Right ventricle myocardium inferior (tissue), 1 donor: ENCODE measurements at regions not wholly inside any gene's neighbourhood (a gene's known extent, or its start where the extent isn't known, plus 50 kb on each side); places are given as distances from the start of the nearest gene placed in this dataset.

Experiments used
- ATAC-seq: fragments of 200-7000 bp; cut with Tn5 transposase; one replicate; pipeline ENCODE4 v1.9.1; 2020; ENCODE audit warnings: mild to moderate bottlenecking, moderate library complexity
- DNase-seq: peaks from one replicate; pipeline ENCODE4 v3.0.0; 2021; ENCODE audit errors: missing footprints
- intact Hi-C: fragments of 100-400 bp; cut with DNase I; formaldehyde crosslinking; loops from one replicate; pipeline ENCODE4 v1.11.0; 2022
- donor health status: DM: no; HTN: yes; CAD: no; lungs with severe emphysema.

DNA sequence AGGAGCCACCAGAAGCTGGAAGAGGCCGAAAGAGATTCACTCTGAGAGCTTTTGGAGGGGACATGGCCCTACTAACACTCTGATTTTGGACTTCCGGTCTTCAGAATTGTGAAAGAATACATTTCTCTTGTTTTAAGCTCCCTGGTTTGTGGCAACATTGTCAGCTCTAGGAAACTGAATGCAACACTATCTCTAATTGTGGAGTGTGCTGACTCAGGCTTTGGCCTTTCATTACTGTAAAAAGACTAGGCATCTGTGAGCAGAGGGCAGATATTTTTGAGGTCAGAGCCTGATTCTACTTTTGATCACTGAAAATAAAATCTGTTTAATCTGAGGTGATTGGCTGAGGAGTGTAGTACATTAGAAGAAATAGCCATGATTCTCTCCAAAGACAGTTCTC, 185.4 kb upstream of the FAM98A start:
- ATAC-seq (no peak), DNase-seq (no peak)
- intact Hi-C loops, result no loop called here

DNA sequence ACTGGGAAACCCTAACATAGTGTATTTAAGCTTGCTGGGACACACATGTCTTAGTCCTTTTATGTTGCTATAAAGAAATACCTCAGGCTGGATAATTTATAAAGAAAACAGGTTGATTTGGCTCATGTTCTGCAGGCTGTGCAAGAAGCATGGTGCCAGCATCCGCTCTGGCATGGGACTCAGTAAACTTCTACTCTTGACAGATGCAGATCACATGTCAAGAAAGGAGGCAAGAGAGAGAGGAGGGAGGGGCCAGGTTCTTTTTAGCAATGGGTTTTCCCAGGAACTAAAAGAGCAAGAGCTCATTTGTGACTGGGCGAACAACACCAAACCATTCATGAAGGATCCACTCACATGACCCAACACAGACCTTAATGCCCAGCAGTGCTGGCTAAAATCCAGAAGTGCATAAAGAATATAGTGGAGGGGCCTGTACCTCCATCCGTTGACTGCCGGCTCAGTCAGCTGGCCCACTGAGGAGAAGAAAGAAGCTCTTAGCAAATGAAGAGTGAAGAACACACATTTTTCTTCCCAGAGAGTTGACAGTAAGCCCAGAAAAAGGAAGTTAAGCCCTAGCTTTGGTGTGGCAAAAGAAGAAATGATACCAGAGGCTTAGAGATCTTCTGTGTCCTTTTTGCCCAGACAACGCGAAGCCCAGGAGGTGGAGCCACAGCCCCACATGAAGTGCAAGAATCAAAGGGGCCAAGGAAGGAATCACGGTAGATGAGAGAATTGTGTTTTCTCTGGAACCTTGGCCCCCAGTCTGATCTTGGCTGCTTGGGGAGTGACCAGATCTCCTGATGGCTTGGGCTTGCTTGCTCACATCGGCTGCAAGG, 183.5 kb upstream of the FAM98A start:
- intact Hi-C loops, result no loop called here
- DNase-seq (no peak), ATAC-seq (no peak)

DNA sequence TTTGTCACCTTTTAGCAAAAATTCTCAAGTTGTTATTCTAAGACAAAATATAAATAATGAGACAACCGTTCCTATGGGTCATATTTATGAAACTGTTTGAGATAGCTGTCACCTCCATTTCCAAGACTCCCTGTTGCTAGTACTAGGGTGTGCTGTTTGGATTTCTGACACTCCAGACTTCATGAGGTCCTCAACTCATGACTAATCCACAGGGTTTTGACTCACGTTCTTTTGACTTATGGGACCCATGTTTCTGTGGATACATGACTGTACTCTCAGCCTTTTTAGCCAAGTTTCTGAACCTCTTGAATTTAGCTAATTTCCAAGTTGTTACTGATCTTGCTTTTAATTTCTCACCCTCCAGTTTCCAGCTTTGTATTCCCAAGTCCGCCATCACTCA, 178.7 kb upstream of the FAM98A start:
- DNase-seq (no peak), ATAC-seq (no peak)
- intact Hi-C loops, result no loop called here

- intact Hi-C loops, result no loop called here
- DNase-seq (no peak), ATAC-seq (no peak)
Measured at GRCh38 chr2:33775306-33775705, 176.2 kb upstream of the FAM98A start.

- intact Hi-C loops, result no loop called here
- DNase-seq, result no peak
- ATAC-seq, result no peak
Measured at GRCh38 chr2:33770023-33770422, 170.9 kb upstream of the FAM98A start.

DNA sequence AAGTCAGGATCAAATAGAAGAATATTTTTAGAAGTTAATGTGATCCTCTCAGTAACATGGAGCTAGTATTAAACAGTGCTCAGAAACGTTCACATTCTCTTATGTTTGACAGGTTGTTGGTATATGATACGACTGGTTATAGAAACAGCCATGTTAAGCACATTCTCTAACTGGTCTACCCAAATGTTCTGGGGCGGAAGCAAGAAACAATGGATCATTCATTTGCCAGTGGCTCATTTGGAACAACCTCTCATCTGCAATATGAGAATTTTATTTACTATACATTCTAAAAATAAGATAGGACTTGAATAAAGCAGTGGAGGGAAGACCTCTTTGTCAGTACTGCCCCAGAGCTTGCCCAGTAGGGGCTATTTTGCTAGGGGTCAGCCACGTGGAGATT, 167.1 kb upstream of the FAM98A start:
- intact Hi-C loops, result no loop called here
- ATAC-seq, result no peak

GRCh38 chr2:33765122-33765521, 166.0 kb upstream of the FAM98A start:
- DNase-seq (no peak), ATAC-seq (no peak)
- intact Hi-C loops, result no loop called here

More for the DNA sequence above, 167.1 kb upstream of the FAM98A start:
- no peak for DNase-seq

GRCh38 chr2:33764551-33764950, 165.5 kb upstream of the FAM98A start:
- intact Hi-C loops, result no loop called here
- ATAC-seq (no peak), DNase-seq (no peak)

DNA sequence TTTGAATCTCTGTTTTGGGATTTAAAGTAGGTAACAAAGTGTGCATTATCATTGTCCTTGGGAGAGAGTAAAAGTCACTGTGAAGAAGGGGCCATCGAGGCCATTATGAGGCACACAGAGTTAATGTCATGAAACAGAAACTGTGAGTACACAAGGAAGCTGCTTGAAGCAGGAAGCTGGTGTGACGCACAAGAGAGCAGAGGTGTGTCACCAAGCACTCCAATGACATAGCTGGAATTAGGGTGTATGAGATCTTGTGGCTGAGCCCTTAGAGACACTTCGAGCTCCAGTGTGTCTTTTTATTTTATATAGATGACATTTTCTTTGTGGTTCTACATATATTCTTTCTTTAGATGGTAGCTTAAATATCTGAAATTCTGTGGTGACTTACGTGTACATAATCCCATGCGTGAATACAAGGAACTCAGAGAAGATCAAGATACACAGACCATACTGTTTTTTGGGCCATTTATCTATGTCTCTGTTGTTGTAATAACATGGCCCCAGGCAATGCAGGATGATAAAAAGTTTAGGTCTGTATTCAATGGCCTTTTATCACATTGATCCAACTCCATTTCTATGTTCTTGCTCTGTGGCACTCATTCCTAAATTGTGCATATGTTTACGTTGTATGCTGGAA, 164.7 kb upstream of the FAM98A start:
- DNase-seq, result no peak
- intact Hi-C loops, result no loop called here
- no peak for ATAC-seq

DNA sequence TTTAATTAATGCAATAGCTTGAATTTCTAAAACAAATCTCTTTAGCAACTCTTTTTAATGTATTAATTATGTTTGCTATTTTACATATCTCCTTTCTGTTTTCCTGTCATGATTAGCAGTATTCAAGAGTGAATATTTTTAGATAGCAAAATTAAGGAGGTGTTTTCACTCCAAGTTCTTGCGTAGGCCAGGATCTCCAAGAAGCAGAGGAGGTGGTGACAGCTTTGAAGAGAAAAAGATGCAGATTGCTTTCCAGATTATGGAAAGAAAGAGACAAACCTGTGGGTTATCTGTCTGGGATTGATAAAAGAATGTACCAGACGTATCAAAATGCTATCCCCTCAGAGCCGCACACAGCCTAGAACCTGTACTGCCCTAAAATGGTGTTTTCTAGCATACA, 163.5 kb upstream of the FAM98A start:
- intact Hi-C loops, result no loop called here
- DNase-seq (no peak), ATAC-seq (no peak)

GRCh38 chr2:33746208-33746800, 147.2 kb upstream of the FAM98A start:
- intact Hi-C loops, result no loop called here
- ATAC-seq (no peak), DNase-seq (no peak)

DNA sequence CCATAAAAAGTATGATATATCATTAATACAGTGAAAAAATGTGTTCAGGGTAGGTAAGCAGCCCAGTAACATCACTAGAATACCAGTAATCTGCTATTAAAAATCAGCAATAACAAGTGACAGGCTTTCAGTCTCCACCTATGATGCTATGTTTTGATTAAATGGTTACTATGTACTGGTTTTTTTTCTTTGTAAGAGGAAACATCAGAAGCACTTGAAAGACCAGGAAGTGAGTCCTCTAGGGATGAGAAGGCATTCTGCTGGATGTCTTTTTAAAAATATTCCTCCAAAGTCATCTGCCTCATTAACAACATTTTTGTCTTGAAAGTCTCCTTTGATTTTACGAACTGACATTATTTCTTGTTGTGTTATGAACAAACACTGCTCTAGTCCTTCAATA, 136.0 kb upstream of the FAM98A start:
- no peak for ATAC-seq
- intact Hi-C loops, result no loop called here
- no peak for DNase-seq

DNA sequence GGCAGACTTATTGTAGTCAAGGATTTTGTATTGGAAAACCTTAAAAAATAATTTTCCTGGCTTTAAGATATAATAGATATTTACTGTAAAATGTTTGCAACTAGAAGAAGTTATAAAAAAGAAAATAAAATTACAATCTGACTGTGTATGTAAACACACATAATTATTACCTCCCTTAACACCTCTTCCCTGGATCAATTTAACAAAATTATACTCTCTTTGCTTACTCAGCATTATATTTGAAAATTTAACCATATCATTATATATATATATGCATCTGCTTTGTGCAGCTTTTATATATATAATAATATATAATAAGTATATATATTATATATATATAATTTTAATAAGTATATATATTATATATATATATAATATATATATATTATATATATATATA, 131.7 kb upstream of the FAM98A start:
- intact Hi-C loops, result no loop called here
- no peak for DNase-seq
- no peak for ATAC-seq

GRCh38 chr2:33730193-33730592, 131.1 kb upstream of the FAM98A start:
- no peak for DNase-seq
- ATAC-seq, result no peak
- intact Hi-C loops, result no loop called here

DNA sequence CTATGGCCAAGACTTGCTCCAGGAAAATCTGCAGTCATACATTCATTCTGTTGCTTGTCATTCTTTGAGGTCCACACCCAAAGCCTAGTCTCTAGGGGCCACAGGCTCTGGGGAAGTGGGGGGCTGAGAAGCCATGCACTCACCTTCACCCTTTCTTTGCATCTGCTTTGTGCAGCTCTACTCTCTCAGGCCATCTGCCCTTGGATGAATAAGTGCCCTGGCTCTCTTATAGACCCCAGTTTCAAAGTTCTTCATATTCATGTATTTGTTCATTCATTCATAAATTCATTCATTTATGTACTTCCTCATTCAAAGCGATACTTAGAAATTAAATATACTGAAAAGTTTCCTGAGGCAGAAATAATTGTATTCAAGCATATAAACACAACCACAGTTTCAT, 130.3 kb upstream of the FAM98A start:
- DNase-seq (no peak), ATAC-seq (no peak)
- intact Hi-C loops, result no loop called here

DNA sequence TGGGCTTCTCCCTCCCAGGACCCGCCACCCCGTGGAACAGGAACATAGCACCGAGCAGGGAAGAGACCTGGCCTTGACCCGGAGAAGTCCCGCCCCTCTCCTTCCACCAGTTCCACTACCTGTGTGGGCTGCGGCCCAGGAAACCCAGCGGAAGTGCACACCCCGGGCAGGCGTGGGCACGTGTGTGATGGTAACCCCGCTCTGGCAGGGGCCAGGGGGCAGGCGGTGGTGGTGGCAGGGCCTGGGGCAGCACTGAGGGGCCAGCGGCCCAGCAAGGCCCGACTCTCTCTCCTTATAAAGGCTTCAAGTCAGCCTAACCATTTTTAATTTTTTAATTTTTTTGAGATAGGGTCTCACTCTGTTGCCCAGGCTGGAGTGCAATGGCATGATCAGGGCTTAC, 129.0 kb upstream of the FAM98A start:
- ATAC-seq (no peak), DNase-seq (no peak)
- intact Hi-C loops, result no loop called here

GRCh38 chr2:33727361-33728032, 128.4 kb upstream of the FAM98A start:
- DNase-seq (no peak), ATAC-seq (no peak)
- intact Hi-C loops, result no loop called here

DNA sequence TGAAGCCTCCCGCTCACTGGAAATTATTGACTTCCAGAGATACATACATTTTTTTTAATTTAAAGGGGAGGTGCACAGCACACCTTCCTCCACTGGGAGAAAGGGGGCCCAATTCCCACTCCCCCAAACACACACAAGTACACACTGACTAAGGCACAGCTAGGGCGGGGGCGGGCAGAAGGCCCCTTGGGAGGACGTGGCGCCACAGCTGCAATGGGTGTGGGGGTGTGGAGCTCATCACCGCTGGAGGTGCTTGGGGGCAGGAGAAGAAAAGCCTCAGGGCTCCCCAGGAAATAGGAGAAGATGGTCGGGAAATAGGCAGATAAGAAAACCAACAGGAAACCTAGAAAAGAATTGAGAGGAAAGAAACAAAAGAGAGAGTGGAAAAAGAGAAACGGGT, 127.3 kb upstream of the FAM98A start:
- ATAC-seq (no peak), DNase-seq (no peak)
- intact Hi-C loops, result no loop called here

DNA sequence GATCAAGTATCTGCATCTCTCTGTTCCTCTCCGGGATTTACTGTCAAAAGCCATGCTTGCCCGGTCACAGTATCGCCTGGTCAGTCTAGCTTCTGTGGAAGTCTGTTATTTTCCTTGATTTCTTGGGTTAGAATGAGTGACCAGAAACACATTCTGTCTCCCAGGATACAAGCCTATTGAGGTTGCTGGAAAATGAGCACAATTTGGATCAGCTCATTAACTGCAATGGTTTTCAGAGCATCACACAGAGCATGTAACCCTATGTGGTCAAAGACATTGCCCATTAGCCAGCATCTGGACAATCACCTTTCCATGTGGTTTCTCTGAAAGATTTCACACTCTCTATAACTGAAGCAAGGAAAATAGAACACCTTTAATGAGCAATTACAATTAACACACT, 124.2 kb upstream of the FAM98A start:
- DNase-seq, result no peak
- ATAC-seq, result no peak
- intact Hi-C loops, result no loop called here

DNA sequence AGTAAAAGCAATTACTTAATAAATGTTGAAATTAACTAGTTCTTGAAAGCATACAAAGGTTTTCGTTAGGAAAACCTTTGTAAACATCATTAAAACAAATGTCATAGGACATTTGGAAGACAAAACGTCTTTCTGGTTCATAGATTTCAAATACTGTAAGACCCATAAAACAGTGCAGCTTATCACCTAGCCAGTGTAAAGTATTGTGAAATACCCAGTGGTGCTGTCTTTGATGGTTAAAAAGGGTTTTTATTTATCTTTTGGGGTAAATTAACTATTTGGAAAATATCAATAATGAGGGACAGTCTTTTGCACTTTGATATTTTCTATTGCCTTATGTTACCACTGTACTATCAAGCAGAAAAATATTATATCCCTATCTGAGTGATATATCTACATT, 120.0 kb upstream of the FAM98A start:
- intact Hi-C loops, result no loop called here
- DNase-seq (no peak), ATAC-seq (no peak)
